Uterus (tissue), 3 donors: ENCODE measurements at regions not wholly inside any gene's neighbourhood (a gene's known extent, or its start where the extent isn't known, plus 50 kb on each side); places are given as distances from the start of the nearest gene placed in this dataset.

Experiments
- DNase-seq, 2 donors: peaks; one replicate each; pipeline ENCODE4 v3.0.0-alpha.2; 2019 to 2020
- H3K27ac ChIP-seq, 2 donors: fragments of 200-600 bp; sonication (generic); 1 replicate in 1 of 2; 2 replicates in 1 of 2; pipeline ENCODE4 v1.5.1; 2016 to 2018
- H3K27me3 ChIP-seq, 2 donors: fragments of 200-600 bp; sonication (generic); one replicate each; pipeline ENCODE4 v1.5.1; 2018 to 2019; ENCODE audit warnings: control low read depth in 1 of 2
- H3K36me3 ChIP-seq, 2 donors: fragments of 200-600 bp; sonication (generic); one replicate each; pipeline ENCODE4 v1.5.1; 2019; ENCODE audit warnings: control low read depth in 1 of 2
- H3K4me1 ChIP-seq, 2 donors: fragments of 200-600 bp; sonication (generic); one replicate each; pipeline ENCODE4 v1.5.1; 2018 to 2019; ENCODE audit warnings: control low read depth in 1 of 2
- H3K4me3 ChIP-seq, 2 donors: fragments of 200-600 bp; sonication (generic); 1 replicate in 1 of 2; 2 replicates in 1 of 2; pipeline ENCODE4 v1.5.1; 2018 to 2019; ENCODE audit warnings: mild to moderate bottlenecking in 1 of 2
- H3K9me3 ChIP-seq, 2 donors: fragments of 200-600 bp; sonication (generic); one replicate each; pipeline ENCODE4 v1.5.1; 2019; ENCODE audit warnings: control low read depth in 1 of 2
- CTCF ChIP-seq, 4 experiments: fragments of 200-600 bp in 2 of 4; fragments of 450-650 bp in 2 of 4; sonication (generic) in 2 of 4; IDR thresholded peaks; one replicate each; pipeline ENCODE4 v1.5.1; 2016 to 2019; ENCODE audit warnings: antibody characterized with exemption in 4 of 4, mild to moderate bottlenecking in 2 of 4, moderate library complexity in 1 of 4
- POLR2A ChIP-seq, 2 donors: fragments of 450-650 bp; IDR thresholded peaks; one replicate each; pipeline ENCODE4 v1.6.1; 2016; ENCODE audit warnings: antibody characterized with exemption in 2 of 2, mild to moderate bottlenecking in 1 of 2, moderate library complexity in 1 of 2
- intact Hi-C: fragments of 100-400 bp; cut with DNase I; formaldehyde crosslinking; loops from one replicate; pipeline ENCODE4 v1.15.1; 2023; ENCODE audit warnings: low total_unique reads
- donor health status: DM: yes; HTN: yes; CAD: no.

GRCh38 chr2:187842315-187842714, 288.1 kb upstream of the TFPI start:
- H3K9me3 ChIP-seq = no peaks in the 10 kb centered on the region
- H3K27me3 ChIP-seq = no peaks in the 10 kb centered on the region
- H3K4me3 ChIP-seq = no peak overlapping the region
- no peaks in the 10 kb centered on the region for H3K36me3 ChIP-seq
- no peak overlapping the region for H3K27ac ChIP-seq
- DNase-seq = no peak
- intact Hi-C loops = no loop called here
- no peaks in the 10 kb centered on the region for H3K4me1 ChIP-seq
- TF ChIP-seq POLR2A (IDR thresholded peaks at IDR 0.05) (no peak), CTCF (IDR thresholded peaks at IDR 0.05) (no peak)

GRCh38 chr2:187842978-187843847, 289.0 kb upstream of the TFPI start:
- DNase-seq = no peak
- Histone ChIP-seq H3K27me3 (no peaks in the 10 kb centered on the region), H3K27ac (no peak overlapping the region), H3K4me1 (no peaks in the 10 kb centered on the region), H3K36me3 (no peaks in the 10 kb centered on the region), H3K9me3 (no peaks in the 10 kb centered on the region), H3K4me3 (no peak overlapping the region)
- TF ChIP-seq POLR2A (IDR thresholded peaks at IDR 0.05) (no peak), CTCF (IDR thresholded peaks at IDR 0.05) (peak; percentile 38 to 46 (median 42))
- intact Hi-C loops = no loop called here

- intact Hi-C loops = no loop called here
- no peaks in the 10 kb centered on the region for H3K36me3 ChIP-seq
These were observed 293.3 kb upstream of the TFPI start for GRCh38 chr2:187847245-187848208.

GRCh38 chr2:187851955-187852561, 297.8 kb upstream of the TFPI start:
- no peak for DNase-seq
- H3K4me3 ChIP-seq = peak overlapping the region in 1 of 2 donors; percentile 5
- no peaks in the 10 kb centered on the region for H3K36me3 ChIP-seq
- intact Hi-C loops = no loop called here
- no peaks in the 10 kb centered on the region for H3K4me1 ChIP-seq
- TF ChIP-seq POLR2A (IDR thresholded peaks at IDR 0.05) (no peak), CTCF (IDR thresholded peaks at IDR 0.05) (no peak)
- peak overlapping the region in 1 of 2 donors; percentile 33 for H3K27ac ChIP-seq
- H3K9me3 ChIP-seq = no peaks in the 10 kb centered on the region
- no peaks in the 10 kb centered on the region for H3K27me3 ChIP-seq

More at GRCh38 chr2:187847245-187848208, 293.3 kb upstream of the TFPI start:
- Histone ChIP-seq H3K4me1 (no peaks in the 10 kb centered on the region), H3K4me3 (no peak overlapping the region), H3K9me3 (no peaks in the 10 kb centered on the region), H3K27me3 (no peaks in the 10 kb centered on the region), H3K27ac (no peak overlapping the region)
- DNase-seq = no peak
- TF ChIP-seq POLR2A (IDR thresholded peaks at IDR 0.05) = no peak
- no peak for TF ChIP-seq CTCF (IDR thresholded peaks at IDR 0.05)
